Stimulated activated CD8-positive, alpha-beta memory T cell treated with anti-CD3 and anti-CD28 coated beads, Interleukin-4, amount 100 ng/mL, for 24 hours (primary cell): ENCODE measurements at regions not wholly inside any gene's neighbourhood (a gene's known extent, or its start where the extent isn't known, plus 50 kb on each side); places are given as distances from the start of the nearest gene placed in this dataset.
"Not testable (repeated sequence)": the region's sequence is repeated elsewhere in the genome, so short reads cannot be mapped to it uniquely, and the experiment has no call there.

Source experiments
- DNase-seq: peaks from one replicate; pipeline ENCODE4 v3.0.0-alpha.2; 2020; ENCODE audit warnings: low read depth

DNA sequence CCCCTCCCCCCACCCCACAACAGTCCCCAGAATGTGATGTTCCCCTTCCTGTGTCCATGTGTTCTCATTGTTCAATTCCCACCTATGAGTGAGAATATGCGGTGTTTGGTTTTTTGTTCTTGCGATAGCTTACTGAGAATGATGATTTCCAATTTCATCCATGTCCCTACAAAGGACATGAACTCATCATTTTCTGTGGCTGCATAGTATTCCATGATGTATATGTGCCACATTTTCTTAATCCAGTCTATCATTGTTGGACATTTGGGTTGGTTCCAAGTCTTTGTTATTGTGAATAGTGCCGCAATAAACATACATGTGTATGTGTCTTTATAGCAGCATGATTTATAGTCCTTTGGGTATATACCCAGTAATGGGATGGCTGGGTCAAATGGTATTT, 308.2 kb downstream of the ZNF536 start:
- DNase-seq: not testable (repeated sequence)

- no peak for DNase-seq
Measured at GRCh38 chr19:30679789-30680188, 307.6 kb downstream of the ZNF536 start.

GRCh38 chr19:30679153-30679702, 307.0 kb downstream of the ZNF536 start:
- no peak for DNase-seq

GRCh38 chr19:30678168-30678567, 306.0 kb downstream of the ZNF536 start:
- no peak for DNase-seq

DNA sequence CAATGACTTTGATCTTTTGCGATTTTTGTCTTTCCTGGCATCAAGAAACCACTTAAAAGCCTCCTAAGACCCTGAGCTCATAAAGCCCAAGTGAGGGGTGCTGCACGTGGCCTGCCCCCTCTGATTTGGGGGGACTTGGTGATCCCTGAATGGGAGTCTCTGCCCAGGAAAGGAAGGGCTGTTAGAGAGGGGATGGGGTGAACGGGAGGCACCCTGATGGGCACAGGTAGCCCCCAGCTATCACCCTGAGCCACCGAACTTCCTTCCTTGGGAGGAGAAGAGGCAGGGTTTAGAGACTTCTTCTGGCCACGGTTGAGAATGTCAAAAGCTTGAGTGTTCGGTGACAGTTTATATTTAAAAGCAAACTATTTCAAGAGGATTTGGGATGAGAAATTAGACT, 305.5 kb downstream of the ZNF536 start:
- no peak for DNase-seq

DNA sequence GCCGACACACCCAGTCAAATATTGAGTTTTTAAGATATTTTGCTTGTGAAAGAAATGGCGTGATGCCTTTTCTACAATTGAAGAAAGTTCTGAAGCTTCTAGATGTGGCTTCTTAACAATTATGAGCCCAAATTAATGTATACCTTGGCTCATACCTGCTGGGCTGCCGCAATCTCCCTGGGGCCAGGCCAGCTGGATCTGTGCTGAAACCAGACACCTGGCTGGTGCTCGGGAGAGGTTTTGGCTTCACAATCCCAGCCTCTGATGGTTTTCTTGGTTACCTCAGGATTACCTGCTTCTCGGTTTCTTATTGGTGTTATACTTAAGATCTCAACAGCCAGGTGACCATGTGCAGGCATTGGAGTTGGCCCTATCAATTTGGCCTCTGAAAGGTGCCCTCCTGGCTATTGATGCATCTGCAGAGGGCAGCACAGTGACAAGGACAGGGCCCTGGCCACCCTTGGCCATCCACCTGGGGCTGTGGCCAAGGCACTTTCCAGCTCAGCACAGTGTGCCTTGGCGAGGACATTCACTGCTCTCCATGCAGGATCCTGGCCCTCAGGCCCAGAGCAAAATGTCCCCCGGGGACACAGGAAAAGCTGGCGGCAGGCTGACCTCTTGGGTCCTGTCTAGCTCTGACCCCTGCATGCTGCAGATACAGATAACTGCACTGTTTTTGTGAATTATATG, 305.0 kb downstream of the ZNF536 start:
- no peak for DNase-seq

DNA sequence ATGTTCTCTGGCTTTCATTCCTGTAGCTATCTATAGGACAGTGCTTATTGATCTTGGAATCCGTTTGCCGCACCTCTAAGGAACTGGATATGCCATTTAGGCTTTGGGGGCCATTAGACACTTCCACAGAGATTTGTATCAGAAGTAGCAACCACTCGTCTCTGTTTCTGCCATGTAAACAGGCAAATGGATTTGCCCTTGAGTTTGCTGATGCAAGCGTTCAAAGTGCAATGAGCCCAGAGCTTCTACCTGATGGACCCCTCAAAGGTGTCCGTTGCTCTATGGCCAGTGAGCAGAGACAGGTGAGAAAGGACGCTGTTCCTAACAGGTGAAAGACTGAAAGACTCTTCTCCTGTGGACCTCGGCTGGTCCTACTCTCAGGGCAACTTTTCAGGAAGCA, 302.9 kb downstream of the ZNF536 start:
- no peak for DNase-seq

GRCh38 chr19:30674656-30675055, 302.5 kb downstream of the ZNF536 start:
- no peak for DNase-seq

DNA sequence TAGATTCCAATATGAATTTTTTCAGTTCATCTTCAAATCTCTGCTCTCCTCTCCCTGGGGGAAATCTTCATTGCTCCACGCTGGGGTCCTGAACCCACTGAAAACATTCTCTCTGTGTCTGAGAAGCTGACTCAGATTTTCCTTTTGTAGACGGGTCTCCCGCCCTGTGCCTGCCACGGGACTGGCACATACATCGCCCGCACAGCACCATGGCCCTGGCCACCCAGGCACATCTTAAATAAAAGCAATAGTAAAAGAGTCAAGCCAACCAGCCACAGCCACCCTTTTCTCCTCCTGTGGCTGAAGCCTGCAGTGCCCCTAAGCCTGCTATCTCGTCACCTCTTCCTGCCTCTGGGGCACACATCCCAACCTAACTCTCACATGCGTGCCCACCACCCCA, 301.2 kb downstream of the ZNF536 start:
- DNase-seq: no peak

DNA sequence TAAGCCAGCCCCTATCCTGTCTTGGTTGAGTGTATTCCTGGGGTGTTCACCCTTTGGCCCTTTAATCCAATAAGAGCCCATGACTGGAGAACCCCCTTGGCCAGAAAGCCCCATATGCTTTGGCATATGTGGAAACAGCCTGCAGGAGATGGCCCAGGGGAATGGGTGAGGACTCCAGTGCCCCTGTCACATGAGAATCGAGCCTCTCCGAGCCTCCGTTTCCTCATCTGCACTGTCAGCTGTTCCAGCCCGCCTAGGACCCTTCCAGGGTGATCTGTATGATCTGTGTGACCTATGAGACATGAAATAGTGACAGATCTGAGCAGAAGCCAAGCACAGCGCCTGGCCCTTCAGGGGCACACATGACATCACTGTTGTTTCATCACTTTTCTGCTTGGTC, 300.7 kb downstream of the ZNF536 start:
- no peak for DNase-seq

DNA sequence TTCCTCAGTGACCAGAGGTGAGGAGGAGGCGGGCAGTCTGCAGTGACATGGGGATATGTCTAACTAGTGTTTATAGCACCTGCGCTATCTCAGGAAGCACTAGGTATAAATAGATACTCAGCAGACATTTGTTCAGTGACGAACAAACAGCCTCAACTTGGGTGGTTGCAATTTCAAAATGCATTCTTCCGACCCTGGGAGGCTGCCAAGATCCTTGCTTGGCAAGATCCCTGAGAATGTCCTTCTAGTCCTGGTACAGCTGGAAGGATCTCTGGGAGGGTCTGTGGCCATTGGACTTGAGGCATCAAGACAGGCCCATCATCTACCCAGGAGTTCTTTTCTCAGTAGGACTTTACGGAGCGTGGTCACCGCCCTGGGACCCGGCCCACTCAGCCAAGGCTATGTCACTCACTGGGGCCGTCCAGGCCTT, 299.5 kb downstream of the ZNF536 start:
- DNase-seq: no peak

GRCh38 chr19:30671367-30671619, 299.1 kb downstream of the ZNF536 start:
- DNase-seq: no peak

DNA sequence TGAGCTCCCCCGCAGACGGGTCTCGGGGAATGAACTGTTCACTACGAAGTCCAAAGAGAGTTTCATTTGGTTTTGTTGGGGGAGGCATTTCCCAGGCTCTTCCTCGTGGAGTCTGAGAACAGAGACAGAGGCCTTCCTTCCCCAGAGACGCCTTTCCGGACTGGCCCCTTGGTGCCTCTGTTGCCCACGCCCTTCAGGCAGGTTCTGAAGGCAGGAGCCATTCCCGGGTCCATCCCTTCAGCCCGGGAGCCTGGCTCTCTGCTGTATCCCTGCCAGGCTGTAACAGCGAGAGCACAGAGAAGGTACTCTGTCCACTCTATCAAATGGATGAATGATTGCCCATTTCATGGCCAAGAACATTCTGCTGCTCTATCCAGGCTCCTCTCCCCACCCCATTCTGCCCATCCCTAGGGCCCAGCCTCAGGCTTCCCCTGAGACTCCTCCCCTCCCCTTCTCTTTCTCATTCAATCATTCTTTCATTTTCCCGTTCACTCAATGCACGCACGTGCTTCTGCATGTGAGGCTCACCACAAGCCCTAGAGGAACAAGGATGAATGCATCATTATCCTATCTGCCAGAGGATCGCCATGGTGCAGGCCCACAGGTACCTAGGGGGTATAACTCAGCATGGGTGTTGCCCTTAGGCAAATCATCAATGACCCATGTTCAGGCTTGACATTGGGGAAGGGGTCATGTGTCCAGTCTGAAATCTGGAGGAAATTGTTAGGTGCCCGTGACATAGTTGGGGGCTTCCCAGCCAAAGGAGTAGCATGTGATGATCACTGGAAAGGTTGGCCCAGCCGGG, 298.6 kb downstream of the ZNF536 start:
- DNase-seq: no peak

GRCh38 chr19:30670011-30670329, 297.8 kb downstream of the ZNF536 start:
- DNase-seq: no peak

DNA sequence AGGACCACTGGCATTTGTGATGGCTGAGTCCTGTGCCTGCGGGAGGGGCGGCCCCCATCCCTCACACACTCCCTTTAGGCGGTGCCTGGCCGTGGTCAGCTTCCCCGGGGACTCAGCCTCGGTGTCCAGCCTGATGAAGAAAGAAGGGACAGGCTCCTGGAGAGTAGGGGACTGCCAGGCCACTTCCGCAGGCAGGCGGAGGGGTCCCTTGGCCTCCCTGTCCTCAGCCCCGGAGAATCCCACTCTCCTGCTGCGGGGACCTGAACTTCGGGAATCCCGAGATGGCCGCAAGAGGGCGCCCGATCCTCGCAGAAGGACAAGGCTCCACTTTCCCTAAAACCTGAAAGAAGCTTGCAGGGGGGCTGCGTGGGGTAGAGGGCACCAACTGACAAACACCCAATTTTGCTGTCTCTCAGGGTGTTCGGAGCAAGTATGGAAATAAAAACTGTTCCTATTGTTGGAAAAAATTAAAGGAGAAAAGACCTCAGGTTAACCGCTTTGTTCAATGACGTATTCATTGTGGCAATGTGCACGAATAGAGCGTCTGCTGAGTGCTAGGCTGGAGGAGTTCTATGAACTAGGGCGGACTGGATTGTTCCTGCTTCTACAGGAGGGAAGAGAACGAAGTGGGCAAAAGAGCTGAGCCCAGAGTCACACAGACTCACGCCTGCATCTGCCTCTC, 297.3 kb downstream of the ZNF536 start:
- peak; percentile 35 for DNase-seq

DNA sequence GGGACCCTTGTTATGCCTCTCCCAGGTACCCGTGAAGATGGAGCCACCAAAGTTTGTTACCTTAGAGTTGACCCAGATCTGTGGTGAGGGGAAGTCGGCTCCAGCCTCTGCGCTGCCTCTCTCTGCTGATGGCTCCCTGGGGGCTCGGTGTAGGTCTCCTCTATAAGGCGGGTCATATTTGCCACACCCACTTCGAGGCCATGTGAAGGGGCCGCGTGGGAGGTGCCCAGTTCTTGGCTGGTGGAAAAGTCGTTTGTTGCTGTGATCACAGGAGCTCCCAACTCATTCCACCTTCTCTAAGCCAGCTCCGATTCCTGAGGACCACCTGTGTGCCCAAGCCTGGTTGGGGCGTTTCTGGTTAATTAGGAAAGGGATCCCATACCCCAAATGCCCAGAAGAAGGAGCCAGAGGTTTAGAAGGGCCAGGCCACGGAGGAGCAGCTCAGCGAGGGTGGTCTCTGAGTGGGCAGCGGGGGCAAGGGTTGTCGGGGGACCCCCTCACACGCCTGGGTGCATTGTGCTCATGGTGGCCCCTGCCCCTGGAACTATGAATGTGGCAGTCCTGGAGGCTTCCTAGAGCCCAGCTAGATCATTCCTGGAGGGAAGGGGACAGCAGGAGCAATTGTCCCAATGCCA, 296.5 kb downstream of the ZNF536 start:
- DNase-seq: no peak

DNA sequence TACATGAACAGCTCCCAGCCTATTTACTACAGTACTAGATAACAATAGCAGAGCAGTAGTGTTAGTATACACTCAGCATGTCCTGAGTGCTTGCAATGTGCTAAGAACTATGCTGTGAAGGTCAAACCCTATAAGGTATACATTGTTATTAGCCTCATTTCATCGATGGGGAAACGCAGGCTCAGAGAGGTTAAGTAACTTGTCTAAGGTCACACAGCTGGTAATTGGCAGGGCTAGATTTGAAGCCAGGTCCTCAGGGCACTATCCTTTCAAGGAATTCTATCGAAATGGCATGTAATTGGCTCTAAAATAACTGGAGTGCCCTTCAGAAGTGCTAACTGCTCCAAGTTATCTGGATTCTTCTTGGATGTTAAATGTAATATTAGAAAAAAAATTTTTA, 295.6 kb downstream of the ZNF536 start:
- no peak for DNase-seq

DNA sequence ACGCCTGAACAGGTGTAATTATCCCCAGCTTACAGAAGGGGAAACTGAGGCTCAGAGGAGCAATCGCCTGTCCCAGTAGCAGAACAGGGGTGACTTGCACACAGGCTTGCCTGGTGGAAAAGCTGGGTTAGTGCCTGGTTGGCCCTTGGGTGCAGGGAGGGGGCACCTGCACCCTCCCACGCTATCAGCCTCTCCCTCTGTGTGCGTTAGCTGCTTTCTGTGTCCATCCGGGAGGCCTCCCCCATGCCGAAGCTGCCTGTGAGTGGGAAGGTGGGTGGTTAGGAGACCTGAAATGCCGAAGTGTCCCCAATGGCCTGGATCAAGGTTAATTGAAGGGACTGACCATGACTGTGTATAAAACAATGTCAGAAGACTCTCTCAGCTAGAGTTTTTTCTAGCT, 295.0 kb downstream of the ZNF536 start:
- no peak for DNase-seq

DNA sequence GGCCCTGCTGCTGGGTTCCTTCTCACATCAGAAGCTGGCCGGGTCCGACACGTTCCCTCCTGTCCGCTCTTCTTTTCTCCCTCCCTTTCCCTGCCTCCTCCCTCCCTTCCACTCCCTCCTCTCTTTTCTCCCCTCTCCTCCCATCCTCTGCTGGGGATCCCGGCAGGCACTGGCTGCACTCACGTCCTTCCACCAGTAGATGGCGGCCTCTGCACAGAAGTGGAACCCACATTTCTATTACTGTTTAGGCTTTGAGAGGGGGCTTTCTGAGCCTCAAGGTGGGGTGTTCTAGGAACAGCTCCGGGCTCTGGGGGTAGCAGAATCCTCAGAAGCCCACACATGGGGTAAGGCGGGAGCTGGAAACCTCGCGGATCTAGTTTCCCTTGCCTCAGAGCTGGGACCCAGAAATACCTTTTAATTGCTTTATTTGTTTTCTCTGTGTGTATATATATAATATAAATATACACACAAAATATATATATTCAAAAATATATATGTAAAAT, 294.2 kb downstream of the ZNF536 start:
- DNase-seq: peak; percentile 27

DNA sequence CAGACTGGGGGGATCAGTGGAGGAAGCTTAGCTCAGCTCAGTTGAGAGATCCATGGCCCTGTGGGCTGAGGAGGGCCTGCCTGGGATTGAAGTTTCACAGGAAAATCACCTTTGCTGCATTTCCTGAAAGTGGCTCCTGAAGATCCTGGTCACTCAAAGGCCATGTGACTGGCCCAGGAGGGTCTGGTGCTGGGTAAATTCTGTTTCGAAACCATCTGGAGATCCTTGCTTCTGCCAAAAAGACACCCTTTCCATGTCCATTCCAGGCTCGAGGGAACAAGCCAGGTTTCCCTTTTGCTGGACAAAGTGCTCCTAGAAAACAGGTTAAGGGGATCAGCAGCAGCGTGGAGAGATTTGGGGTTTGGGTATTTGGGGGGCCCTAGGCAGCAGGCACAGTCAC, 293.3 kb downstream of the ZNF536 start:
- no peak for DNase-seq

DNA sequence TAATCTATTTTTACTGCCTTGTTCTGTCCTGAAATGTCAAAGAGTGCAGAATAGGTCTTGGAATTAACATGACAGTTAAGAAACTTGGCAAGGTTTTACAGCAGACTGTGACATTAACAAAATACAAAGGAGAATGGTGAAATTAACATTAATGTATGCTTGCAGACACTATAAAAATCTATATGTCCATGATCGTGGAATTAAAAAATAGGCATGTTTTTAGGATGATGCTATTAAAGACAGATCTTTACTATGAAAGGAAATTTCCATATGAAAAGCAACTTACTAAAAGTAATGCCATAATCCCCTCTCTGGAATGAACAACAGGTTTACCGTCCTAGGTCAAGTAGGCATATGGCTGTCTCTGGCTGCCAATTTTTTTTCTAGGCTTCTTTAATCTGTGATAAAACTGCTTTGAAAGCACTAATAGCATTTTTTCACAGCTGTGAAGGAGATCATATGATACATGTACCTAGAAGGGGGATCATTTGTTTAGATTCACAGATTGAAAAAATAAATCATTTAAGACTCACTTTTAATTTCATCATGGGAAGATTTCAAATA, 291.5 kb downstream of the ZNF536 start:
- no peak for DNase-seq

- no peak for DNase-seq
Measured at GRCh38 chr19:30662211-30662861, 290.2 kb downstream of the ZNF536 start.
